Lower lobe of right lung (tissue), 2 donors: ENCODE measurements at regions not wholly inside any gene's neighbourhood (a gene's known extent, or its start where the extent isn't known, plus 50 kb on each side); places are given as distances from the start of the nearest gene placed in this dataset.
"Not testable (repeated sequence)": the region's sequence is repeated elsewhere in the genome, so short reads cannot be mapped to it uniquely, and the experiment has no call there.

ENCODE experiments used
- ATAC-seq, 2 donors: fragments of 200-7000 bp; cut with Tn5 transposase; one replicate each; pipeline ENCODE4 v1.9.1; 2020 to 2022; ENCODE audit warnings: mild to moderate bottlenecking in 2 of 2, moderate library complexity in 2 of 2
- DNase-seq: peaks from one replicate; pipeline ENCODE4 v3.0.0-alpha.2; 2020
- H3K27ac ChIP-seq: fragments of 200-600 bp; one replicate; pipeline ENCODE4 v1.8.0; 2022
- H3K27me3 ChIP-seq: fragments of 200-600 bp; one replicate; pipeline ENCODE4 v1.8.0; 2022; ENCODE audit warnings: low read depth
- H3K36me3 ChIP-seq: fragments of 200-600 bp; one replicate; pipeline ENCODE4 v1.8.0; 2022; ENCODE audit warnings: mild to moderate bottlenecking
- H3K4me1 ChIP-seq: fragments of 200-600 bp; one replicate; pipeline ENCODE4 v1.8.0; 2022
- H3K4me3 ChIP-seq: fragments of 200-600 bp; one replicate; pipeline ENCODE4 v1.8.0; 2022; ENCODE audit warnings: mild to moderate bottlenecking
- H3K9me3 ChIP-seq: fragments of 200-600 bp; one replicate; pipeline ENCODE4 v1.8.0; 2022
- CTCF ChIP-seq: fragments of 200-600 bp; IDR thresholded peaks from one replicate; pipeline ENCODE4 v1.8.0; 2022; ENCODE audit warnings: antibody characterized with exemption, mild to moderate bottlenecking
- intact Hi-C: fragments of 100-400 bp; cut with DNase I; formaldehyde crosslinking; loops from one replicate; pipeline ENCODE4 v1.11.0; 2022
- donor health status: DM: no; HTN: yes; CAD: no; lungs with severe emphysema.

DNA sequence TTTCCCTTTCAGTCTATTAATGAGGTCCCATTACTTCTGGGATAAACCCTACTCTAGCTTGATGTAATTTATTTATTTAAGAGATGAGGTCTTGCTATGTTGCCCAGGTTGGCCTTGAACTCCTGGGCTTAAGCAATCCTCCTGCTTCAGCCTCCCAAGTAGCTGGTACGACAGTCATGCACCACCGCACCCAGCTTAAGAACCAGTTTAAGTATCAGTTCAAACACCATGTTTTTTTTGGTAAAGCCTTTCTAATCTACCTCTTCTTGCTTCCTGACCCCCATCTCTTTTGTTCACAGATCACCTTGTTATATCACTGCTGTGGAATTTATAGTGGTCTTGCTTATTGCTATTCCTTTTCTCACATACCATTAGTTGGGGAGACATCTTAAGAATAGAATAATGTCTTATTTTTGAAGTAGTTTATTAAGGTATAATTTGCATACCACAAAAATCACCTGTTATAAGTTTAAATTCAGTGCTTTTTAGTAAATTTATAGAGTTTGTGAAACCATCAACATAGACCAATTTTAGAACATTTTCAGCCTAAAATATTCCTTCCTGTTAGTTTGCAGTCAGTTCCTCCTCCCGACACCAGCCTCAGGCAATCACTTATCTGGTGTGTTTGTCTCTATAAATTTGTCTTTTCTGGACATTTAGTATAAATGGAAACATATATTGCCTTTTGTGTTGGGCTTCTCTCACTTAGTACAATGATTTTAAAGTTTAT lies 257.9 kb downstream of the PDCD6IP start:
- Histone ChIP-seq H3K27ac (no peak overlapping the region), H3K4me1 (no peaks in the 10 kb centered on the region), H3K27me3 (no peaks in the 10 kb centered on the region), H3K9me3 (no peaks in the 10 kb centered on the region), H3K36me3 (no peaks in the 10 kb centered on the region), H3K4me3 (no peak overlapping the region)
- intact Hi-C loops: no loop called here
- ATAC-seq: no peak
- DNase-seq: no peak
- no peak for TF ChIP-seq CTCF

DNA sequence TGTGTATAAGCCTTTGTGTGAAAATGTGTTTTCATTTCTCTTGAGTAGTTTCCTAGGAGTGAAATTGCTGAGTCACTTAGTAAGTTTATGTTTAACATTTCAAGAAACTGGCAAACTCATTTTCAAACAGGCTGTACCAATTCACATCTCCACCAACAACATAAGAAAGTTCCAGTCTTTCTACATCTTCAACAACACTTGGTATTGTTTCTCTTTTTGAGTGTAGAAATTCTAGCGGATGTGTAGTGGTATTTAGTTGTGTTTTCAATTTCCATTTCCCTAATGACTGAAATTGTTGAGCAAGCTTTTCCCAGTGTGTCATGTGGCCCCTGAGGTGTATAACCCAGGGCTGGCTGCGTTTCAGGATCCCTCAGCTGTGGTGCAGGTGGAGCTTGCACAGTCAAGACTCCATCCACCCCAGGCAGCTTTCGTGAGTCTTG lies 258.5 kb downstream of the PDCD6IP start:
- DNase-seq (no peak), ATAC-seq (peak in 1 of 2 donors; percentile 43)
- intact Hi-C loops: no loop called here
- Histone ChIP-seq H3K4me3 (no peak overlapping the region), H3K36me3 (no peaks in the 10 kb centered on the region), H3K27me3 (no peaks in the 10 kb centered on the region), H3K4me1 (no peaks in the 10 kb centered on the region), H3K9me3 (no peaks in the 10 kb centered on the region), H3K27ac (no peak overlapping the region)
- no peak for TF ChIP-seq CTCF

DNA sequence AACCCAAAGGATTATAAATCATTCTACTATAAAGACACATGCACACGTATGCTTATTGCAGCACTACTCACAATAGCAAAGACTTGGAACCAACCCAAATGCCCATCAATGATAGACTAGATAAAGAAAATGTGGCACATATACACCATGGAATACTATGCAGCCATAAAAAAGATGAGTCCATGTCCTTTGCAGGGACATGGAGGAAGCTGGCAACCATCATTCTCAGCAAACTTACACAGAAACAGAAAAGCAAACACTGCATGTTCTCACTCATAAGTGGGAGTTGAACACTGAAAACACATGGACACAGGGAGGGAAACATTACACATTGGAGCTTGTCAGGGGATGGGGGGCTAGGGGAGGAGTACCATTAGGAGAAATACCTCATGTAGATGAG lies 262.6 kb downstream of the PDCD6IP start:
- H3K27me3 ChIP-seq, H3K4me3 ChIP-seq, H3K9me3 ChIP-seq, H3K27ac ChIP-seq, intact Hi-C loops, DNase-seq, ATAC-seq, H3K36me3 ChIP-seq, H3K4me1 ChIP-seq: not testable (repeated sequence)

GRCh38 chr3:34065901-34066300 lies 267.5 kb downstream of the PDCD6IP start:
- DNase-seq (no peak), ATAC-seq (no peak)
- no peaks in the 10 kb centered on the region for H3K36me3 ChIP-seq
- no peaks in the 10 kb centered on the region for H3K4me1 ChIP-seq
- no peaks in the 10 kb centered on the region for H3K27me3 ChIP-seq
- no peaks in the 10 kb centered on the region for H3K9me3 ChIP-seq
- TF ChIP-seq CTCF: no peak
- intact Hi-C loops: no loop called here
- no peak overlapping the region for H3K4me3 ChIP-seq
- no peak overlapping the region for H3K27ac ChIP-seq

GRCh38 chr3:34066328-34066727 lies 267.9 kb downstream of the PDCD6IP start:
- no peaks in the 10 kb centered on the region for H3K27me3 ChIP-seq
- no peak for TF ChIP-seq CTCF
- H3K9me3 ChIP-seq: no peaks in the 10 kb centered on the region
- H3K4me3 ChIP-seq: no peak overlapping the region
- intact Hi-C loops: no loop called here
- ATAC-seq: no peak
- no peaks in the 10 kb centered on the region for H3K4me1 ChIP-seq
- no peaks in the 10 kb centered on the region for H3K36me3 ChIP-seq
- DNase-seq: no peak
- H3K27ac ChIP-seq: no peak overlapping the region

GRCh38 chr3:34066999-34067398 lies 268.6 kb downstream of the PDCD6IP start:
- Histone ChIP-seq H3K4me1 (no peaks in the 10 kb centered on the region), H3K9me3 (no peaks in the 10 kb centered on the region), H3K27me3 (no peaks in the 10 kb centered on the region), H3K4me3 (no peak overlapping the region), H3K27ac (no peak overlapping the region), H3K36me3 (no peaks in the 10 kb centered on the region)
- ATAC-seq (no peak), DNase-seq (no peak)
- intact Hi-C loops: no loop called here
- no peak for TF ChIP-seq CTCF
